ENCODE measurements at regions not wholly inside any gene's neighbourhood (a gene's known extent, or its start where the extent isn't known, plus 50 kb on each side); places are given as distances from the start of the nearest gene placed in this dataset.
A peak's percentile ranks its signal among the peaks of the same experiment; 100 is the strongest.
"Not testable (repeated sequence)": the region's sequence is repeated elsewhere in the genome, so short reads cannot be mapped to it uniquely, and the experiment has no call there.

GRCh38 chr3:127070776-127071175 is 87.9 kb downstream of the PLXNA1 start:
- CTCF ChIA-PET, result no interaction called here
- TF ChIP-seq CTCF (IDR thresholded peaks at IDR 0.05; ENCODE audit: insufficient read depth, low read length, missing control alignments), result no peak
- H3K4me3 ChIP-seq (ENCODE audit: low read depth, low read length), result no peak overlapping the region

GRCh38 chr3:127071597-127072001 is 88.7 kb downstream of the PLXNA1 start:
- H3K4me3 ChIP-seq (ENCODE audit: low read depth, low read length), result no peak overlapping the region
- DNase-seq (ENCODE audit: low read depth, low spot score), result no peak
- ChIA-PET CTCF (no interaction called here), POLR2A (no interaction called here)
- TF ChIP-seq CTCF (IDR thresholded peaks at IDR 0.05; ENCODE audit: insufficient read depth, low read length, missing control alignments), result no peak

More at GRCh38 chr3:127070776-127071175, 87.9 kb downstream of the PLXNA1 start:
- POLR2A ChIA-PET, result no interaction called here
- DNase-seq (ENCODE audit: low read depth, low spot score), result no peak

GRCh38 chr3:127072221-127072771 is 89.4 kb downstream of the PLXNA1 start:
- CTCF ChIA-PET, result no interaction called here
- H3K4me3 ChIP-seq (ENCODE audit: low read depth, low read length), result no peak overlapping the region

GRCh38 chr3:127072971-127073783 is 90.3 kb downstream of the PLXNA1 start:
- CTCF ChIA-PET, result no interaction called here
- H3K4me3 ChIP-seq (ENCODE audit: low read depth, low read length), result no peak overlapping the region
- POLR2A ChIA-PET, result no interaction called here
- no peak for TF ChIP-seq CTCF (IDR thresholded peaks at IDR 0.05; ENCODE audit: insufficient read depth, low read length, missing control alignments)
- DNase-seq (ENCODE audit: low read depth, low spot score), result no peak

More at GRCh38 chr3:127072221-127072771, 89.4 kb downstream of the PLXNA1 start:
- no peak for DNase-seq (ENCODE audit: low read depth, low spot score)
- POLR2A ChIA-PET, result no interaction called here
- TF ChIP-seq CTCF (IDR thresholded peaks at IDR 0.05; ENCODE audit: insufficient read depth, low read length, missing control alignments), result no peak

- no peak overlapping the region for H3K4me3 ChIP-seq (ENCODE audit: low read depth, low read length)
- TF ChIP-seq CTCF (IDR thresholded peaks at IDR 0.05; ENCODE audit: insufficient read depth, low read length, missing control alignments), result no peak
- no peak for DNase-seq (ENCODE audit: low read depth, low spot score)
- ChIA-PET POLR2A (no interaction called here), CTCF (no interaction called here)
Measured at GRCh38 chr3:127073941-127074820, 91.3 kb downstream of the PLXNA1 start.

GRCh38 chr3:127074900-127075360 is 92.0 kb downstream of the PLXNA1 start:
- peak; percentile 26 for DNase-seq (ENCODE audit: low read depth, low spot score)
- TF ChIP-seq CTCF (IDR thresholded peaks at IDR 0.05; ENCODE audit: insufficient read depth, low read length, missing control alignments), result no peak
- POLR2A ChIA-PET, result no interaction called here
- H3K4me3 ChIP-seq (ENCODE audit: low read depth, low read length), result no peak overlapping the region
- CTCF ChIA-PET, result no interaction called here

GRCh38 chr3:127076166-127076992 is 93.5 kb downstream of the PLXNA1 start:
- CTCF ChIA-PET; POLR2A ChIA-PET; H3K4me3 ChIP-seq (ENCODE audit: low read depth, low read length); DNase-seq (ENCODE audit: low read depth, low spot score): not testable (repeated sequence)

All from AG04449 (cell line).